ENCODE measurements at regions not wholly inside any gene's neighbourhood (a gene's known extent, or its start where the extent isn't known, plus 50 kb on each side); places are given as distances from the start of the nearest gene placed in this dataset.

DNA sequence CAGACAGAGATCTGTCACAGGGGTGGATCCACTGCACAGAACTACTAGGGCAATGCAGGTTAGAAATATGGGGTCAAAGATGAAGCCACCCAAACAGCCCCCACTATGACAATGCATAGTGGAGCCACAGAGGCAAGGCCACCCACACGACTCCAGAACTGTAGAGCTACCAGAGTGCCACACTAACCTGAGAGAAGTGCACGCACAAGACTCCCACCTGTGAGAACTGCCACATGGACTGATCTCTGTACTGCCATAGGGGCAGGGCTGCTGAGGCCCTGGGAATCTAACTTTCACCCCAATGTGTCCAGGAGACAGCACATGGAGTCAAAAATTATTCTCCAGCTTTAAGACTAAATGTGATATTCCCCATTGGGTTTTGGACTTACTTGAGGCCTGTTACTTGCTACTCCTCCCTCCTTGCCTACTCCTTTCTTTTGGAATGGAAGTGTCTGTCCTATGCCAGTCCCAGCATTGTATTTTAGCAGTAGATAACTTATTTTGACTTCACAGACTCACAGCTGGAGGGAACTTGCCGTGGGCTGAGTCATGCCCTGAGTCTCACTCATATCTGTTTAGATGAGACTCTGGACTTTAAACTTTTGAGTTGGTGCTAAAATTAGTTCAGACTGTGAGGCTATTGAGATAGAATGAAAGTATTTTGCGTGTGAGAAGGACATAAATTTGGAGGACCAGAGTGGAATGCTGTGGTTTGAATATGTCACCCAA, 853.3 kb downstream of the MAT2B start:
- DNase-seq = no peak

DNA sequence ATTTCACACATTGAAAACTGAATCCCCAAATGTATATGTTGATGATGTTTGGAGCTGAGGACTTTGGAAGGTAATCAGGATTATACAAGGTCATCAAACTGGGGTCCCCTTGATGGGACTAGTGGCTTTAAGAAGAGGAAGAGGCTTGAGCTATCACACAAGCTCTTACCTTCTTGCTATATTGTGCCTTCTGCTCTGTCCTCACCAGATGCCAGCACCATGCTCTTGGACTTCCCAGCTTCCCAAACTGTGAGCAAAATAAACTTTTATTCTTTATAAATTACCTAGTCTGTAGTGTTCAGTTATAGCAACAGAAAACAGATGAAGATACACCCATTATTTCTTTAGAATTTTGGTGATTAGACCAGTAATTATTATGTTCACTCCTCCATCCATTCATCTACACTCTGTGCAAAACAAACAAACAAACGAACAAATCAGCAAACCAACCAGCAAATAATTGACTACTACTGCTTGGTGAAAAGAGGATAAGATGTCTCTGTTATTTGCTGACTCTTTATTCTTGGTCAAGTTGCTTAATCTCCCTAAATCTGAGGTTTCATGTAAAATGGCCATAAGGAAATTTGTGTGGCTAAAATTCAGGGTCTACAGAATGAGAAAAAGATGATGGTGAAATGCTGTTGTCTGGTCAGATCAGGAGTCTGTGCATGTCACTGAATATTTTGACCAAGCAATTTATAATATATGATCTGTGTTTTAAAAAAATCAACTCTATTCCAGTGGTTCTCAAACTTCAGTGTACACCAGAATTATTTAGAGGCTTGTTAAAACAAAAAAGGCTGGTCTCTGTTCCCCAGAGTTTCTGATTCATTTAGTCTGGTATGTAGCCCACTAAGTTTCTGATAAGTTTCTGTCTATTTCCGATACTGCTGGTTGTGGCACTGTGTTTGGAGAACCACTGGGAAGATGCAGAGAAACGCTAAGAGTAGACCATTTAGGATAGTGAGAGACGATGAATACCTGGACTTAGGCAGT, 854.1 kb downstream of the MAT2B start:
- no peak for DNase-seq

DNA sequence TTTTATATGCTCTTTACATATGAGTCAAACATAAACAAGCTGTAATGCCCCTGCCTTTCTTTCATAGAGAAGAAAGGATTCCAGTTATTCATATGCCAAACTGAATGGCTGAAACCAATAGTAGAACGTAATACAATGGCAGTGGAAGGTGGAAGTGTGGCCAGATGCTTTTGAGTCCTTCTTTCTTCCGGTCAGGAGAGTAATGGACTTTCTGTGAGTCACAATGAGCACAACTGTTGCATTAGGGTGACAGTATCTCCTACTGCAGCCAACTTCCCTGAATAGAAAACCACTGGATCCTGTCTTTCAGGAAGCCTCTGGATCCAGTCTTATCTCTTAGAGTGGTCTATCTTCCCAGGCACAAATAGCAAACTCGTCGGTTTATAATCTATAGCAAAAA, 855.2 kb downstream of the MAT2B start:
- DNase-seq = no peak

DNA sequence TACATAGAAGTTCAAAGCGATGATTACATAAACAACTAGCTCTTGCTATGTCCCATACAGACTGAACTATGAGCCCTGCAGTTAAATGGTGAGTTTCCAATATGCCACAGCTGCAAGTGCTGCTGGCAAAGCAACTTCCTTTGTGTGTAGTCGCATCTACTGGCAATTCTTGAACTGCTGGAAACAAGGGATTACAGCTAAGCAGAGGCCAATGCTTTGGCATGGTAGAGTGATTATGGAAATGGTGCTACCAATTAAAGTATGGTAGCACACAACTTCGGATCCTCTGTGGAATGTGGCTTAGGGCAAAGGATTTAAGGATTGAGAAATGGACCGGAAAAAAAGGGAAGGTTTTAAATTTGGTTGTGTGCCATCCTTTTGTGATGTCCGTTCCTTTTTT, 856.6 kb downstream of the MAT2B start:
- peak; percentile 59 for DNase-seq

DNA sequence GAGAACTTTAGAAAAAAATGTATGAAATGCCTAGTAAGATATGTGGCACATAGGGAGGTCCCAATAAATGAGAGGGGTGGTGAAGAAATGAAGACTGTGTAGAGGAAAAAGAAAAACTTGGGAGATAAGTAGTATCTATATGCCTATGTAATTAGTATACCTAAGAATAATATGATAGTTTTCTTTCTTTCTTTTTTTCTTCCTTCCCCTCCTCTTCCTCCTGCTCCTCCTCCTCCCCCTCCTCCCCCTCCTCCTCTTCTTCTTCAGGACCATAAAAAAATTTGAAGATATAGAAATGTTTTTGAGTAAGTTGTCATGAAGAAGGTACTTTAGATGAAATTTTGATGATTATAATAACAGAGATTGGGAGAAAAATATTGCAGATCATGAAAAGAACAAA, 857.4 kb downstream of the MAT2B start:
- DNase-seq = no peak

DNA sequence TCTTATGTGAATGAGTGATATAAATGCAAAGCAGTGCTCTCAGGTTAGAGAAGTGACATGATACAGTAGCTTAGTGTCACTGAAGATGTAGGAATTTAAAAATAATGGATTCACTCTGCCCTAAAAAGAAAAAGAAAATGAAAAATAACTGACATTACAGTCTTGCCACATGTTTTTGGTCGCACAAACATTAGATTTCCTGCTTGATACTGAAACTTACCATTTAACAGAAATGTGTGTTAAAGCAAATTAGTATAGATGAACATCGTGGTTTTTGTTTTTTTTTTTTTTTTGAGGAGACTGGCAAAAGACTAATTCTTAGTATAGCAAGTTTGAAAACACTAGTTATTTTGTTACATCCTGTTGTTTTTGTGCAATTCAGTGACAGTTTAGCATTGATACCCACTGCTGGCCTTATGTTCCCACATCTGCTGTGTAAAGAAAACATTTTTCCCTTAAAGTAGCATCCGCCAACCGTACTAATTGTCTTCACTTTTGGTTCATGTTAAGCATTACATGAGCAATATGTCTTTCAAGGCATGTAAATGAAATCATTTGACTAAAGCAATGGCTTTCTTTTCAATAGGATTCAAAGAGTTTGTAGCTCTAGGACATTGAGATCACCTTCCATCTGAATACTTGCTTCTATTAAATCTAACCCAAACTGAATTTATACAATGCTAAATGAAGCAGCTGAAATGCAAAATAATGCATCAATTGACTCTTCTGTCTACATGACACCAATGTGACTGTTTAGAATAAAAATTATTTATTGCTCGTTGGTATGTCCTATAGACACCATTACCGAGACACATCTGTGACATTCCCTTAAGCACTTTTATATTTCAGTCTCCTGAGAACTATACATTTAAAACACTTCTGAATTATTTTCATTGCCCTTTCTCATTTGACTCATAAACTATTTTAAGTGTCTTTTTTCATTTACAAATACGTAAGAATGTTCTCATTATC, 859.1 kb downstream of the MAT2B start:
- peak; percentile 17 for DNase-seq

DNA sequence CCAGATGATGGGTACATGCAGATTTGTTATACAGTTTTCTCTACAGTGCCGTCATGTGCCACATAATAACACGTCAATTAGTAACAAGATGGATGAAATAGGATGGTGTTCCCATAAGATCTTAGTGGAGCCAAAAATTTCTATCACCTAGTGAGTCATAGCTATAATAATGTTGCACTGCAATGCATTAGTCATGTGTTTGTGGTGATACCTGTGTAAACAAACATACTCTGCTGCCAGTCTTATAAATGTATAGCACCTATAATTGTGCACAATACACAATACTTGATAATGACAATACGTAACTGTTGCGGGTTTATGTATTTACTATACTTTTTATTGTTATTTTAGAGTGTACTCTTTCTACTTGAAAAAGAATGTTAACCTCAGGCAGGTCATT, 865.4 kb downstream of the MAT2B start:
- no peak for DNase-seq

DNA sequence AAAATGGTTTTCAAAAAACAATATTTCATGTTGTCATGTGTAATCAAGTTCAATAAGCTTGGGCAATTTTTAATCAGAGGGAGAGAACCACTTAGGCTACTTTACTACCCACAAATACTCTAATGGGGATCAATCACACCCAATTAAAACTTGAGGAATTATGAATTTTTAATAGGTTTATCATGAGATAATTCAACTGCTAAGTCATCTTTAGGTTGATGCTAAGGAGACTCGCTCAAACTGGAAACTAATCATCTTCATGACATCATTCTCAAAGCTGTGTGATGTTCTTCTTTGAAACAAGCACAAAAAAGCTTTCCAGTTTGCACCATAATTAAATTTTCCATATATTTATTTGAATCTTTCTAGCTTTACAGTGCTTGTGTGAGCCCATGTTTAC, 867.5 kb downstream of the MAT2B start:
- no peak for DNase-seq

DNA sequence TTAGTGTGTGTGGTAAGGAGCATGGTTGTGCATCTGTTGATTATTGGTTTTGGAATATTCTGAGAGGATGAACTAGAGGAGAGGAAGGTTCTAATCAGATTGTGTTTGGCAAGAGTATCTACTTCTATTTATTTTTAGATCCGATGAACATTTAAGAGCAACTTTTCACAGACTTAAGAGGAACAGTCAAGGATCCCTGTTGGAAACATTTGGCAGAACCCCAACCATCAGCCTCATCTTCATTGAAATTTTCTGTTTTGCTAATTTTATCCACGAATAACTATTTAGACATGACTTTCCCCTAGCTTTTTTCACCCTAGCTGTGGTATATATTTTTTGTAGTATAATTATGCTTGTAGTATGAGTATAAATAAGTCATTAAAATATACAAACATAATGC, 868.5 kb downstream of the MAT2B start:
- DNase-seq = no peak

DNA sequence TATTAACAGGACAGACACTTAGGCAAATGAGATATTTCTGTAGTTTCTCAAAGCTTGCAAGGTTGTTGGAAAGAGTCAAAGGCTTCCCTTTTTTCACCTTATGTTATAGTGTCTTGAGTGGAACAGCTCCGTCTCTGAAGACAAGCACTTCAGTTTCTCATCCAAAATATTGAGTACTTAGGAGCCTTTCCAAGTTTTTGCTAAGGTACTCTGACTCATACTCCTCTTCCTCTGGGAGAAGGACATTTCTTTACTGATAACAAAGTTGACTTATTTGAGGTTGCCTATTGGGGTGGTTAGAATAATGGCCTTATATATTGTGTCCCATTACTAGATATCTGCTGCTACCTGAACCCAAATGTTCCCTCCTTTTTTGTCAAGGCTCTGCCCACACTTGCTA, 869.6 kb downstream of the MAT2B start:
- DNase-seq = no peak

DNA sequence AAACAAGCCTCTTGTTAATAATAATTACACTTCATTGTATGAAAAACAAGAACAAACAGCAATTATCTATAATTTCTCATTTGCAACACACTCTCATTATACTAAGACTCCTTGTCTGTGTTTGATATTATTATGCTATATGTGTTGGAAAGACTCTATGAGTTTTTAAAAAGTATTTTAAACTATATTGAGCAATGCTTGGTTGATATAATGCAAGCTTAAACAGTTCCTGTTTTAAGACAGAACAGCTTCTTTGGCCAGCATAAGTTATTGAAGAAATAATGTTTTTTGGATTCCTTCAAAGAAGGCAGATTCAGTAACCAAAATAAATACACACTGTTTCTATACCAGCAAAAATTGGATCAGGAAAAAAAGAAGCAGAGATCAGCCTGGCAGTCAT, 871.4 kb downstream of the MAT2B start:
- DNase-seq = no peak

DNA sequence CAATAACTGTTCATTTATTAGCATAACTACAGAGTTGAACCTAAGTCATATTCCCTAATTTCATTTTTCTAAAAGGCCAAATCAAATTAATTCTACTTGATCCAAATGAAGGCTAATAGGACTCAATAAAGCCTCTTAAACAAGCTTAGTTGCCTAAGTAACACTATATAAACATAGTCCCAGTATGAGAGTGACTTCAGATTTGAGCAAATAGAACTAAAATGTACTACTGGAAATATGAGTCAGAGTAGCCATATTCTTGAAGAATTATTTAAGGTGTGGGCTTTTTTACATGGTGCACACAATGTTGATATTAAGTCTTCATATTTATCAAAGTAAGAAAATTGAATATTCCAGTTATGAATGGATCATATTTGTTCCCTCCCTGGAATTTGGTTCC, 872.3 kb downstream of the MAT2B start:
- DNase-seq = no peak

DNA sequence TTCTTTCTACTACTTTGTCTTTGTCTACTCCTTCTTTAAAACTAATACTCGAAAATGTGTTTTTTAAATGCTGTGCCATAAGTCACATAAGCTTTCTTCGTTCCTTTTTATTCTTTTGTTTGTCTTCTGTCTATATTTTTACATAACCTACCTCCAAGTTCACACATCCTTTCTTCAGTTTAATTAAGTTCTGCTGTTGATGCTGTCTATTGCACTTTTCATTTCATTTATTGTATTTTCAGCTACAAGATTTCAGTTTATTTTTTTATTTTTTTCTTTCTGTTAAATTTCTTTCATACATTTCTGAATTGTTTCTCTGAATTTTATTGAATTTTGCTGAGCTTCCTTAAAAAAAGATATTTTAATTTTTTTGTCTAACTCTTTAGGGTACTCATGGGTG, 878.2 kb downstream of the MAT2B start:
- DNase-seq = no peak

DNA sequence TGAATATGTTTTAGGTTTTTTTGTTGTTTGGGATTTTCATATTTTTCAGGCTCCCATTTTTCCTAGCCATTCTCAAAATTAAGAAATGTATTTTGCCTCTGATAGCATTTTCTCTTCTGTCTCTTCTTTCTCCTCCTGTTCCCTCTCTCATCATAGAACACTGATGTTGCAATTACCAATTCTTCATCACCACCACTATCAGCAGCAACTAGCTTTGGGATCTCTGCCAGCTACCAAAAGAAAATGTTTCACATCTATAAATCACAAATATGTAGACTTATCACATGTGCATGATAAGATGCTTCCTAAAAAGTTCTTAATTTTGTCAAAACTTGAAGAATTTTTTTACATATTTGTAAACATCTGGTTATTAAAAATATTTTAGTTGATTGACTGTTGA, 887.1 kb downstream of the MAT2B start:
- DNase-seq = no peak

DNA sequence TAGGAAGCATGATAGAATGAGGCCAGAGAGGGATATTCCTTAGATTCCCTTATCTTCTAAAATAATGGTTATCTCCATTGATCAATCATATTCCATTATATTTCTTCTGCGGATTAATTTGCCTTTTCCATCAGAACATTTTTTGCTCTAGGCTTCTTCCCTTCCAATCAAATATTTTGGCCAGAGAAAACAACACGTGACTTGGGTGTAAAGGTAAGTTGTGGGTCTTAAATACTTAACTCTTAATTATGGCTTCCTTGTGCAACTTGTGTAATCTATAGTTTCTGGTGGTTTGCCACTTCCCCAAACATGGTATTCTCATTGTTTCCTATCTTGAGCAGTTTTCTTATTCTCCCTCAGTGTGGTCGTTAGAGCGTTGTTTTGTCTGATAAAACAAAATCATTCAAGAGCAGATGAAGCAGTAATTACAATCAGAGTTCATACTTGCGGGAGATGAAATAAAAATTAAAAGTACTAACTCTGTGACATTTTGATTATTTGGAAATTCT, 889.3 kb downstream of the MAT2B start:
- no peak for DNase-seq

DNA sequence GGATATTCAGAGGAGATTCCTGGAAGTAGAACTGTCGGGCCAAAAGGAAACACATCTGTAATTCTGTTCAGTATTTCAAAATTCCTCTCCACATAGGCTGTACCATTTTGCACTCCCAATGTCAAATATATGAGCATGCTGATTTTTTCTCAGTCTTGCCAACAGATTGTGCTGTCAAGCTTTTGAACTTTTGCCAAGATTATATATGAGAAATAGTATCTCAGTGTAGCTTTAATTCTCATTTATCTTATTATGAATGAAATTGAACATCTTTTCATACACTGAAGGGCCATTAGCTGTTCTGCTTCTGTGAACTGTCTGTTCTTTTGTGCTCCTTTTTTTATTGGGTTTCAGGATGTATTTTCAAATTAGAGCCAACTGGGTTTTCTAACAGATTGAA, 907.1 kb downstream of the MAT2B start:
- DNase-seq = no peak

DNA sequence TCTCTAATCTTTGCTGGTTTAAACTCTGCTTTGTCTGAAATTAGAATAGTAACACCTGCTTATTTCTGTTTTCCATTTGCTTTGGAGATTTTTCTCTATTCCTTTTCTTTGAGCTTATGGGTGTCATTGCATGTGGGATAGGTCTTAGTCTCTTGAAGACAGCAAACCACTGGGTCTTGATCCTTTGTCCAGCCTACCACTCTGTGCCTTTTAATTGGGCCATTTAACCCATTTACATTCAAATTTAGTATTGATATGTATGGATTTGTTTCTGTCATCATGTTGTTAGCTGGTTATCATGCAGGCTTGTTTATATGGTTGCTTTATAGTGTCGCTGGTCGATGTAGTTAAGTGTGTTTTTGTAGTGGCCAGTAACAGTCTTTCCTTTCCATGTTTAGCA, 914.7 kb downstream of the MAT2B start:
- DNase-seq = no peak

DNA sequence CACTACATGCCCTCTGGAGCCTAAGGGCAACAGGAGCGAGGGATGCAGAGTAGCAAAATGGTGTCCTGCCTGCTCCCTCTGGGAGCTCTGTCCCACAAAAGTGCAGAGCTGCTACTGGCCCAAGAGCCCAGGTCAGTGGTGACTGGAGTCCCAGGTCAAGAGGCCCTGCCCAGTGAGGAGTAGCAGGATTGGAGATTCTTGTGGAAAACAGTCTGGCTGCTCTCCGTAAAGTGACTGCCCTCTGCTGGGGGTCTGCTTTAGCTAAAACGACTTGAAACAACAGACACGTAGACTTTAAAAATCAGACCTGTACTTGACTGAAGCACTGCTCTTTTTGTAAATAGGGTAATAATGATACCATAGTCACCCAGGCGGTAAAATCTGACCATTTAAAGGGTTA, 917.0 kb downstream of the MAT2B start:
- DNase-seq = no peak

DNA sequence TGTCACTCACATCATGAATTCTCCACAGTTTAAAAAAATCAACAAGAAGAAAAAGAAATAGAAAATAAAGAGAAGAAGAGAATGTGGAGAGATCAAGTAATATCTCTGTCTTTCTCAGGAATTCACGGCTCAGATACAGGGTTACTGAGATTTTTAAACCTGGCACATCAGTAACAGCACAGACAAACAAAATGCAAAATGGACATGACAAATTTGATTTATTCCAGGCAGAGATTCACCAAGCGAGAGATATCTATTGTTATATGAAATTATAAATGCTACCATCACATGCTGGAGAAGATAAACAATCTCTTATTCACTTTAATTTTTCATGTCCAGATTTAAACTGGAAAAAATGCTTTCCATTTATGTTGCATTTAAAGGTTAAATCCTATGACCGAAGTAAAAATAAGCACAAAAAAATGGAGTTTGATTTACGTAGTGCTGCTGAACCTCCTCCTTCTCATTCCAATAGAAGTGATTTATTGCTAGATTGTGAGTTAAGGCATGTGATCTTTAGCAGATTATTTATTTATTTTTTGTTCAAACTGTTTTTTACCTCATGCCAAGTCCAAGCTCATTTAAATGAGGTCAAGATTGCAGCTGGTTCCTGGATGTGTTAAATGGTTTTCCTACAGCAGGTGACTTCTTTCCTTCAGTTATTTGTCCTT, 926.4 kb downstream of the MAT2B start:
- no peak for DNase-seq

DNA sequence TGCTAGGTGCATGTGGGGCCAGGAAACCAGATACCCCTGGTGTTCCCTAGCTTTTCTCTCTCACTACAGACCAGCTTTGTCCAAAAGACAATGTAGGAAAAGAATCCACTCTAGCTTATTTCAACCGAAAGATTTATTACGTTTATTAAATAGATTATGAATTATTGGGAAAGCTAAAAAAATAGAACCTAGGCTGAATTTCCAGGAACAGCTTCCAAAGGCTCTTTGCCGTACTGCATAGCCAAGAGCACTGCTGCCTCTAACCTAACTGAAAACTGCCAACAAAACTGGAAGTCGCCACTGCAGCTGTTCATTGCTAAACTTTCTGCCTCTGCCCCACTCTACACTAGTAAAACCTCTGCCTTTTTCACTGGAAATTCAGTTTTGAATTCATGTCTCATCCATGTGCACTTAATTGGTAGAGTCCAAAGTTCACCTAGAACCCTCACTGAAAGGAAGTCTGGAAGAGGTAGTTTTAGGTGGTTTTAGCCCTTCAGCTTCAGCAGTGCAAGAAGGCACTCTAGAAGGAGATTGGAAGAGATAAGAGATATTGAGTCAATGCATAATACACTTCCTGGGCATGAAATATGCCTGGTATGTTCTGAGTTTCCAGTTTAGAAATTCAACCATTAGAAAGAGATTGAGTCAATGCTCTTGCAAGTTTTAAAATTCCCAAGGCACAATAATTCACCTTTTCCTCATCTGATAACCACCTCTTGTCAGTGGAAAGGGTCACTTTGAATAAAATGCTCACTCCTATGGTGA, 927.9 kb downstream of the MAT2B start:
- DNase-seq = no peak

DNA sequence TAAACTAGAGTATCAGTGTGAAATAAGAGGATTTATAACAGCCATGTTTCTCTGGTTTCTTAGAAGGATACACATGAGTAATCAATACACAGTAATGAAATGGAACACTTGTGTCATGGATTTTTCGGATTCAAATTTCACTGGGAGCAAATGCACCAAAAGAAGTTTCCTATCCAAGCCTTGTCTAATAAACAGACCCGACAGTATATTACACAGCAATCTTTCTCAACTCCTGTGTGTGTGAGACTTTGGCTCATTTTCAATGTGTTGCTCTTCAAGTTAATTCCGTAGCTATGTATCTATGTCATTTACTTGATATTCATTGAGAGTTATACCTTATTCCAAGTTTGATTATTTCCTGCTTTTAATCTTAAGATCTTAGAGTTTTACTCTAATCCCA, 930.2 kb downstream of the MAT2B start:
- no peak for DNase-seq

DNA sequence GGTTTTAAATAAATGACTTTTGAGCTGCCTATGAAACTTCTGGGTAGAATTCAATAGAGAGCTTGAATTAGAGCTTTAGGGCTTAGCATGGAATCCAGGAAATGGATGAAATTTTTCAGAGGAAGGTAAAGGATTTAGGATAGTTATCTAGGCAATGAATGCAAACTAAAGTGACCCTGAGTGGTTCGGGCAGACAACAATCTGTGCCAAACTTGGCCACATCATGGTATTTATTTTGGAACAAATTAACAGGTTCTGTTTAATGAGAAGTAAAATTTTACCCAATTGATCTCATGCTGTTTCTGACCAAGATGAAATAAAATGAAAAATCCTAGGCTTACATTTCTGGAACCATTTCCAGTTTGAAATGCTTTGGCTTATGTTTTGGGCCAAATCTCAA, 934.4 kb downstream of the MAT2B start:
- no peak for DNase-seq

All from NCI-H1048 (cell line).